Stomach (tissue), 4 donors: ENCODE measurements at regions not wholly inside any gene's neighbourhood (a gene's known extent, or its start where the extent isn't known, plus 50 kb on each side); places are given as distances from the start of the nearest gene placed in this dataset.

Experiments used
- EP300 ChIP-seq: sonication (generic); formaldehyde crosslinking; IDR thresholded peaks from one replicate; pipeline ENCODE4 v1.6.1; 2017; ENCODE audit warnings: antibody characterized with exemption
- POLR2AphosphoS5 ChIP-seq, 3 donors: sonication (generic); formaldehyde crosslinking; IDR thresholded peaks; one replicate each; pipeline ENCODE4 v1.6.1; 2016; ENCODE audit warnings: antibody characterized with exemption in 3 of 3
- TF ChIP-seq, protein P1 (sequence below), 7 experiments: fragments of 450-650 bp in 4 of 7; fragments of 200-600 bp in 3 of 7; sonication (generic) in 3 of 7; IDR thresholded peaks; one replicate each; pipeline ENCODE4 v1.5.1; 2016 to 2019; ENCODE audit warnings: antibody characterized with exemption in 7 of 7, control low read depth in 2 of 7, mild to moderate bottlenecking in 1 of 7

GRCh38 chr21:32884062-32884461, 112.5 kb upstream of the PAXBP1 start:
- TF ChIP-seq, protein P1, sequence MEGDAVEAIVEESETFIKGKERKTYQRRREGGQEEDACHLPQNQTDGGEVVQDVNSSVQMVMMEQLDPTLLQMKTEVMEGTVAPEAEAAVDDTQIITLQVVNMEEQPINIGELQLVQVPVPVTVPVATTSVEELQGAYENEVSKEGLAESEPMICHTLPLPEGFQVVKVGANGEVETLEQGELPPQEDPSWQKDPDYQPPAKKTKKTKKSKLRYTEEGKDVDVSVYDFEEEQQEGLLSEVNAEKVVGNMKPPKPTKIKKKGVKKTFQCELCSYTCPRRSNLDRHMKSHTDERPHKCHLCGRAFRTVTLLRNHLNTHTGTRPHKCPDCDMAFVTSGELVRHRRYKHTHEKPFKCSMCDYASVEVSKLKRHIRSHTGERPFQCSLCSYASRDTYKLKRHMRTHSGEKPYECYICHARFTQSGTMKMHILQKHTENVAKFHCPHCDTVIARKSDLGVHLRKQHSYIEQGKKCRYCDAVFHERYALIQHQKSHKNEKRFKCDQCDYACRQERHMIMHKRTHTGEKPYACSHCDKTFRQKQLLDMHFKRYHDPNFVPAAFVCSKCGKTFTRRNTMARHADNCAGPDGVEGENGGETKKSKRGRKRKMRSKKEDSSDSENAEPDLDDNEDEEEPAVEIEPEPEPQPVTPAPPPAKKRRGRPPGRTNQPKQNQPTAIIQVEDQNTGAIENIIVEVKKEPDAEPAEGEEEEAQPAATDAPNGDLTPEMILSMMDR (IDR thresholded peaks at IDR 0.05), result no peak
- no peak for TF ChIP-seq EP300
- no peak for TF ChIP-seq POLR2AphosphoS5 (IDR thresholded peaks at IDR 0.05)
